ENCODE measurements at regions not wholly inside any gene's neighbourhood (a gene's known extent, or its start where the extent isn't known, plus 50 kb on each side); places are given as distances from the start of the nearest gene placed in this dataset.

- H3K9me3 ChIP-seq (replicated peaks in 1 of 2; ENCODE audit: control insufficient read depth in 1 of 2, insufficient read depth in 1 of 2, low read length in 2 of 2), result no peaks in the 10 kb centered on the region
- no peaks in the 10 kb centered on the region for H3K79me2 ChIP-seq (ENCODE audit: insufficient read depth, low read length)
- no peak overlapping the region for H3K27ac ChIP-seq (ENCODE audit: low read depth in 1 of 2, low read length in 2 of 2)
- peaks cover 0 to 4% of the 10 kb centered on the region in 2 donors for H3K4me1 ChIP-seq (ENCODE audit: control insufficient read depth in 1 of 2, insufficient read depth in 2 of 2, low read length in 2 of 2)
- 85% methylated on average over 6 of the region's 10 CpGs for WGBS (ENCODE audit: insufficient coverage)
- no peak overlapping the region for H3K9ac ChIP-seq (ENCODE audit: insufficient read depth, low read length, poor library complexity, severe bottlenecking)
- H3K4me2 ChIP-seq (replicated peaks; ENCODE audit: extremely low read depth, low read length, poor library complexity, severe bottlenecking), result no peak overlapping the region
- H3K4me1 Mint-ChIP-seq, result peaks cover 3% of the 10 kb centered on the region
- H3K27me3 ChIP-seq (ENCODE audit: control insufficient read depth in 2 of 2, insufficient read depth in 2 of 2, low read length in 2 of 2), result peaks cover 0 to 10% of the 10 kb centered on the region in 2 donors
- no peaks in the 10 kb centered on the region for H3K36me3 Mint-ChIP-seq
- H2AFZ ChIP-seq (ENCODE audit: insufficient read depth, low read depth, low read length, poor library complexity, severe bottlenecking), result no peak overlapping the region
- H3K9me3 Mint-ChIP-seq, result no peaks in the 10 kb centered on the region
- peak overlapping the region in 1 of 7 donors; percentile 35 for H3K27ac Mint-ChIP-seq
- no peak overlapping the region for H3K4me3 Mint-ChIP-seq
- intact Hi-C loops (cut with micrococcal nuclease), result loop anchor here (5.0 kb wide), 2 partner anchors 673 to 1538 kb away; no protein-coding TSS in a partner anchor
- TF ChIP-seq, protein P1, sequence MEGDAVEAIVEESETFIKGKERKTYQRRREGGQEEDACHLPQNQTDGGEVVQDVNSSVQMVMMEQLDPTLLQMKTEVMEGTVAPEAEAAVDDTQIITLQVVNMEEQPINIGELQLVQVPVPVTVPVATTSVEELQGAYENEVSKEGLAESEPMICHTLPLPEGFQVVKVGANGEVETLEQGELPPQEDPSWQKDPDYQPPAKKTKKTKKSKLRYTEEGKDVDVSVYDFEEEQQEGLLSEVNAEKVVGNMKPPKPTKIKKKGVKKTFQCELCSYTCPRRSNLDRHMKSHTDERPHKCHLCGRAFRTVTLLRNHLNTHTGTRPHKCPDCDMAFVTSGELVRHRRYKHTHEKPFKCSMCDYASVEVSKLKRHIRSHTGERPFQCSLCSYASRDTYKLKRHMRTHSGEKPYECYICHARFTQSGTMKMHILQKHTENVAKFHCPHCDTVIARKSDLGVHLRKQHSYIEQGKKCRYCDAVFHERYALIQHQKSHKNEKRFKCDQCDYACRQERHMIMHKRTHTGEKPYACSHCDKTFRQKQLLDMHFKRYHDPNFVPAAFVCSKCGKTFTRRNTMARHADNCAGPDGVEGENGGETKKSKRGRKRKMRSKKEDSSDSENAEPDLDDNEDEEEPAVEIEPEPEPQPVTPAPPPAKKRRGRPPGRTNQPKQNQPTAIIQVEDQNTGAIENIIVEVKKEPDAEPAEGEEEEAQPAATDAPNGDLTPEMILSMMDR (IDR thresholded peaks at IDR 0.05), result no peak
- no peaks in the 10 kb centered on the region for H3K36me3 ChIP-seq (replicated peaks in 1 of 2; ENCODE audit: control insufficient read depth in 1 of 2, insufficient read depth in 2 of 2, low read length in 2 of 2)
- no peak for DNase-seq
- no peaks in the 10 kb centered on the region for H4K20me1 ChIP-seq (ENCODE audit: insufficient read depth, low read length)
- H3K27me3 Mint-ChIP-seq (ENCODE audit: low read depth in 3 of 3), result peaks cover 23 to 37% (median 32%) of the 10 kb centered on the region in 3 donors
- no peak overlapping the region for H3K4me3 ChIP-seq (replicated peaks in 1 of 3; ENCODE audit: low read depth in 2 of 3, low read length in 3 of 3)
Measured at GRCh38 chr19:30684613-30685012, 312.4 kb downstream of the ZNF536 start.

DNA sequence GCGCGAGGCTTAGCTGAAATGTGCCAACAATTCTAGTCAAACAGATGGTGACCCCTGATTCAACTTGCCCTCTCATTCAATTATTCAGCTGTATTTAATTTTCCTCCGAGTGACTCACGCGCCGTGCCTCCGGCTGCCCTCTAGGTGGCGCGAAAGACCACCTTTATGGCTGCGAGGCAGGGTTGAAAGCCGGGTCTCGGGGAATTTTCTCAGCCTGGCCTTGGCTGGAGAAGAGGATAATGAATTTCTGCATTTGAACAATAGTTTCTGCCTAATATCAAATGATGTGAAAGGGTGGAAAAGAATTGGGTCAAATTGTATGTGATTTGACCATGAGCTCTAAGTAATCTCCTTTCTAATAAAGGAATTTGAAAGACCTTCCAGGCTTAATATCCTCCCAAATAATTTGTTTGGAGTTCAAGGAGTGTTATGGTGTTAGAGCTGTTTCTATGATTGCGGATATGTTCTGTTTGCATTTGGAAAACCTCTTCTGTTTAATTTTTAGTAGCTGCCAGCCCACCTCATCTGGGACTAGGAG is 310.9 kb downstream of the ZNF536 start:
- WGBS (ENCODE audit: insufficient coverage), result 0% methylated on average over 5 of the region's 13 CpGs
- peaks cover 0 to 4% of the 10 kb centered on the region in 2 donors for H3K4me1 ChIP-seq (ENCODE audit: control insufficient read depth in 1 of 2, insufficient read depth in 2 of 2, low read length in 2 of 2)
- H3K9ac ChIP-seq (ENCODE audit: insufficient read depth, low read length, poor library complexity, severe bottlenecking), result no peak overlapping the region
- intact Hi-C loops (cut with micrococcal nuclease), result loop anchor here (5.0 kb wide), 2 partner anchors 674 to 1539 kb away; no protein-coding TSS in a partner anchor
- H3K27me3 Mint-ChIP-seq (ENCODE audit: low read depth in 3 of 3), result peaks cover 21 to 29% (median 26%) of the 10 kb centered on the region in 3 donors
- H3K4me2 ChIP-seq (replicated peaks; ENCODE audit: extremely low read depth, low read length, poor library complexity, severe bottlenecking), result no peak overlapping the region
- H3K27ac ChIP-seq (ENCODE audit: low read depth in 1 of 2, low read length in 2 of 2), result no peak overlapping the region
- no peak overlapping the region for H3K4me3 Mint-ChIP-seq
- H3K4me3 ChIP-seq (replicated peaks in 1 of 3; ENCODE audit: low read depth in 2 of 3, low read length in 3 of 3), result no peak overlapping the region
- no peak overlapping the region for H3K27ac Mint-ChIP-seq
- no peaks in the 10 kb centered on the region for H3K9me3 ChIP-seq (replicated peaks in 1 of 2; ENCODE audit: control insufficient read depth in 1 of 2, insufficient read depth in 1 of 2, low read length in 2 of 2)
- H3K79me2 ChIP-seq (ENCODE audit: insufficient read depth, low read length), result no peaks in the 10 kb centered on the region
- H3K27me3 ChIP-seq (ENCODE audit: control insufficient read depth in 2 of 2, insufficient read depth in 2 of 2, low read length in 2 of 2), result peaks cover 0 to 10% of the 10 kb centered on the region in 2 donors
- H3K36me3 ChIP-seq (replicated peaks in 1 of 2; ENCODE audit: control insufficient read depth in 1 of 2, insufficient read depth in 2 of 2, low read length in 2 of 2), result no peaks in the 10 kb centered on the region
- H2AFZ ChIP-seq (ENCODE audit: insufficient read depth, low read depth, low read length, poor library complexity, severe bottlenecking), result no peak overlapping the region
- peak; percentile 6 to 41 (median 28) for DNase-seq
- TF ChIP-seq, protein P1 (IDR thresholded peaks at IDR 0.05), result peak; percentile 75
- peaks cover 3% of the 10 kb centered on the region for H3K4me1 Mint-ChIP-seq
- H3K9me3 Mint-ChIP-seq, result no peaks in the 10 kb centered on the region
- no peaks in the 10 kb centered on the region for H3K36me3 Mint-ChIP-seq
- H4K20me1 ChIP-seq (ENCODE audit: insufficient read depth, low read length), result no peaks in the 10 kb centered on the region
